Keratinocyte (primary cell): ENCODE measurements at regions not wholly inside any gene's neighbourhood (a gene's known extent, or its start where the extent isn't known, plus 50 kb on each side); places are given as distances from the start of the nearest gene placed in this dataset.

Experiments
- DNase-seq: peaks from one replicate; pipeline ENCODE4 v3.0.0-alpha.2; 2011; ENCODE audit warnings: low read depth, missing footprints, low spot score
- FAIRE-seq: peaks from 2 replicates; lab custom pipeline; 2011; peaks lifted over from hg19 to GRCh38; lab: Jason Lieb, UNC
- H2AFZ ChIP-seq: 2 replicates; pipeline ENCODE4 v1.6.0; 2012; ENCODE audit warnings: low read length, control low read depth, inconsistent platforms; ENCODE audit not compliant: control insufficient read depth
- H3K27ac ChIP-seq: 2 replicates; pipeline ENCODE4 v1.5.1; 2011; ENCODE audit warnings: low read length; ENCODE audit not compliant: control insufficient read depth, insufficient read depth
- H3K27me3 ChIP-seq: 3 replicates; pipeline ENCODE4 v1.6.0; 2011; ENCODE audit warnings: low read length; ENCODE audit not compliant: control insufficient read depth, insufficient read depth; ENCODE audit errors: extremely low read depth
- H3K36me3 ChIP-seq, 2 experiments: 2 replicates in 1 of 2; 3 replicates in 1 of 2; pipeline ENCODE4 v1.5.1; 2011; ENCODE audit warnings: low read length in 2 of 2, mild to moderate bottlenecking in 1 of 2; ENCODE audit not compliant: control insufficient read depth in 2 of 2, insufficient read depth in 2 of 2; ENCODE audit errors: extremely low read depth in 1 of 2
- H3K4me1 ChIP-seq: 3 replicates; pipeline ENCODE4 v1.5.1; 2011; ENCODE audit warnings: low read length; ENCODE audit not compliant: control insufficient read depth, insufficient read depth; ENCODE audit errors: extremely low read depth
- H3K4me2 ChIP-seq: 3 replicates; pipeline ENCODE4 v1.6.0; 2011; ENCODE audit warnings: low read depth, low read length; ENCODE audit not compliant: control insufficient read depth, insufficient read depth; ENCODE audit errors: extremely low read depth
- H3K4me3 ChIP-seq, 3 experiments: fragments of 200-600 bp in 1 of 3; sonication (generic) in 1 of 3; 2 replicates in 2 of 3; 3 replicates in 1 of 3; pipeline ENCODE4 v1.5.1; 2011 to 2016; ENCODE audit warnings: low read length in 3 of 3, mild to moderate bottlenecking in 3 of 3, control low read depth in 2 of 3, inconsistent platforms in 1 of 3, low read depth in 1 of 3, mixed read lengths in 1 of 3, mixed run types in 1 of 3, moderate library complexity in 1 of 3; ENCODE audit not compliant: control insufficient read depth in 2 of 3, insufficient read depth in 2 of 3; ENCODE audit errors: extremely low read depth in 1 of 3
- H3K79me2 ChIP-seq: 2 replicates; pipeline ENCODE4 v1.6.0; 2012; ENCODE audit warnings: low read length; ENCODE audit not compliant: control insufficient read depth, insufficient read depth
- H3K9ac ChIP-seq: 3 replicates; pipeline ENCODE4 v1.6.0; 2011; ENCODE audit warnings: low read length; ENCODE audit not compliant: control insufficient read depth, insufficient read depth; ENCODE audit errors: extremely low read depth
- H3K9me1 ChIP-seq: 3 replicates; pipeline ENCODE4 v1.6.0; 2011; ENCODE audit warnings: low read length; ENCODE audit not compliant: control insufficient read depth, insufficient read depth; ENCODE audit errors: extremely low read depth
- H3K9me3 ChIP-seq: 2 replicates; pipeline ENCODE4 v1.5.1; 2012; ENCODE audit warnings: low read depth, low read length; ENCODE audit not compliant: control insufficient read depth
- H4K20me1 ChIP-seq: 3 replicates; pipeline ENCODE4 v1.6.0; 2011; ENCODE audit warnings: low read length; ENCODE audit not compliant: control insufficient read depth, insufficient read depth; ENCODE audit errors: extremely low read depth
- CTCF ChIP-seq, 3 experiments: IDR thresholded peaks in 1 of 3; conservative IDR thresholded peaks in 1 of 3; optimal IDR thresholded peaks in 1 of 3; 2 replicates in 2 of 3; 3 replicates in 1 of 3; pipeline versions ENCODE3 to v1.5.1; 2011; ENCODE audit warnings: low read length in 3 of 3, mild to moderate bottlenecking in 3 of 3, moderate library complexity in 2 of 3, control low read depth in 1 of 3, inconsistent platforms in 1 of 3; ENCODE audit not compliant: insufficient read depth in 2 of 3; ENCODE audit errors: extremely low read depth in 1 of 3
- EZH2 ChIP-seq: IDR thresholded peaks from one replicate; pipeline ENCODE4 v1.6.1; 2012; ENCODE audit warnings: inconsistent platforms, mild to moderate bottlenecking, low read length, moderate library complexity
- dilution Hi-C: fragments of 300-500 bp; cut with MboI; formaldehyde crosslinking; loops from one replicate; pipeline ENCODE4 v1.7.0; 2020; ENCODE audit warnings: low sequenced_read_pairs; ENCODE audit not compliant: extremely low pct_ligation_motif_present

GRCh38 chr5:154112255-154112654, 73.5 kb downstream of the MFAP3 start:
- Histone ChIP-seq H3K36me3 (no peaks in the 10 kb centered on the region), H3K4me1 (no peaks in the 10 kb centered on the region), H3K9me3 (no peaks in the 10 kb centered on the region), H4K20me1 (no peaks in the 10 kb centered on the region), H3K4me2 (no peak overlapping the region), H3K27ac (no peak overlapping the region), H3K79me2 (no peaks in the 10 kb centered on the region), H3K9ac (no peak overlapping the region), H3K4me3 (no peak overlapping the region), H3K9me1 (no peaks in the 10 kb centered on the region), H2AFZ (no peak overlapping the region), H3K27me3 (no peaks in the 10 kb centered on the region)
- TF ChIP-seq EZH2 (no peak), CTCF (optimal IDR thresholded peaks at IDR 0.05 in 1 of 3, IDR thresholded peaks at IDR 0.05 in 1 of 3, conservative IDR thresholded peaks at IDR 0.05 in 1 of 3; ENCODE audit: extremely low read depth in 1 of 3, insufficient read depth in 2 of 3, low read length in 3 of 3) (no peak)
- no peak for FAIRE-seq
- no peak for DNase-seq
- dilution Hi-C loops, result no loop called here

GRCh38 chr5:154115291-154115690, 75.2 kb upstream of the GALNT10 start:
- H3K9me1 ChIP-seq, result no peaks in the 10 kb centered on the region
- H3K4me2 ChIP-seq, result no peak overlapping the region
- H3K4me1 ChIP-seq, result no peaks in the 10 kb centered on the region
- no peak overlapping the region for H3K4me3 ChIP-seq
- H4K20me1 ChIP-seq, result no peaks in the 10 kb centered on the region
- FAIRE-seq (no peak), DNase-seq (no peak)
- dilution Hi-C loops, result no loop called here
- H3K27ac ChIP-seq, result no peak overlapping the region
- H3K27me3 ChIP-seq, result no peaks in the 10 kb centered on the region
- no peaks in the 10 kb centered on the region for H3K36me3 ChIP-seq
- H3K79me2 ChIP-seq, result no peaks in the 10 kb centered on the region
- no peak overlapping the region for H2AFZ ChIP-seq
- H3K9ac ChIP-seq, result no peak overlapping the region
- H3K9me3 ChIP-seq, result no peaks in the 10 kb centered on the region
- TF ChIP-seq EZH2, result no peak
- TF ChIP-seq CTCF (optimal IDR thresholded peaks at IDR 0.05 in 1 of 3, IDR thresholded peaks at IDR 0.05 in 1 of 3, conservative IDR thresholded peaks at IDR 0.05 in 1 of 3; ENCODE audit: extremely low read depth in 1 of 3, insufficient read depth in 2 of 3, low read length in 3 of 3), result no peak
